ENCODE measurements at regions not wholly inside any gene's neighbourhood (a gene's known extent, or its start where the extent isn't known, plus 50 kb on each side); places are given as distances from the start of the nearest gene placed in this dataset.
"Not testable (repeated sequence)": the region's sequence is repeated elsewhere in the genome, so short reads cannot be mapped to it uniquely, and the experiment has no call there.

- FAIRE-seq; ATAC-seq; H3K4me3 ChIP-seq; H3K27ac ChIP-seq; DNase-seq (ENCODE audit: low read depth in 1 of 2, low spot score in 1 of 2); H3K9me3 ChIP-seq; H3K4me2 ChIP-seq; H3K4me1 ChIP-seq; POLR2A ChIA-PET: not testable (repeated sequence)
- 27% methylated on average over 6 of the region's 6 CpGs for WGBS (ENCODE audit: missing lambda C conversion rate)
- CTCF ChIA-PET = interaction anchor here (0.6 to 2.1 kb wide), 3 partner anchors 135 to 717 kb away, joined by 3 to 7 read pairs (median 3); no protein-coding TSS in a partner anchor
Measured at GRCh38 chr16:52908057-52908456, 144.6 kb downstream of the CHD9NB start.

- Histone ChIP-seq H3K4me1 (no peaks in the 10 kb centered on the region), H3K4me2 (no peak overlapping the region), H3K9me3 (no peaks in the 10 kb centered on the region), H3K27ac (no peak overlapping the region), H3K4me3 (no peak overlapping the region)
- POLR2A ChIA-PET = no interaction called here
- CTCF ChIA-PET = interaction anchor here (1.7 kb wide), 1 partner anchor 715 kb away, joined by 7 read pairs; no protein-coding TSS in a partner anchor
- WGBS (ENCODE audit: missing lambda C conversion rate) = 5% methylated on average over 3 of the region's 3 CpGs
- FAIRE-seq (no peak), ATAC-seq (no peak), DNase-seq (ENCODE audit: low read depth in 1 of 2, low spot score in 1 of 2) (no peak)
- TF ChIP-seq FOSB (CRISPR knock-in tag; IDR thresholded peaks at IDR 0.05) (no peak), BHLHE40 (IDR thresholded peaks at IDR 0.05; ENCODE audit: low read depth, low read length) (no peak), CEBPB (IDR thresholded peaks at IDR 0.05) (no peak)
Measured at GRCh38 chr16:52906281-52906680, 146.4 kb downstream of the CHD9NB start.

GRCh38 chr16:52896478-52897164 lies 156.1 kb downstream of the CHD9NB start:
- no peak for FAIRE-seq
- 4% methylated on average over 5 of the region's 5 CpGs for WGBS (ENCODE audit: missing lambda C conversion rate)
- POLR2A ChIA-PET = no interaction called here

GRCh38 chr16:52874042-52874441 lies 178.7 kb downstream of the CHD9NB start:
- no peak for DNase-seq (ENCODE audit: low read depth in 1 of 2, low spot score in 1 of 2)
- Histone ChIP-seq H3K27ac (no peak overlapping the region), H3K4me3 (no peak overlapping the region), H3K4me1 (no peaks in the 10 kb centered on the region), H3K9me3 (no peaks in the 10 kb centered on the region), H3K4me2 (no peak overlapping the region)
- no peak for ATAC-seq
- ChIA-PET CTCF (no interaction called here), POLR2A (no interaction called here)
- TF ChIP-seq ATOH8 (CRISPR knock-in tag; IDR thresholded peaks at IDR 0.05; ENCODE audit: low read depth) = no peak
- TF ChIP-seq ELK1 (IDR thresholded peaks at IDR 0.05; ENCODE audit: low read depth, low read length) = no peak
- TF ChIP-seq ZNF302 (CRISPR knock-in tag; IDR thresholded peaks at IDR 0.05) = no peak
- TF ChIP-seq NFE2L2 (conservative IDR thresholded peaks at IDR 0.05; ENCODE audit: low read length) = no peak
- no peak for TF ChIP-seq MYC (IDR thresholded peaks at IDR 0.05; ENCODE audit: borderline replicate concordance, low read length)
- no peak for TF ChIP-seq CTCF (IDR thresholded peaks at IDR 0.05)
- TF ChIP-seq JUN (IDR thresholded peaks at IDR 0.05) = no peak
- no peak for TF ChIP-seq EP300 (IDR thresholded peaks at IDR 0.05)
- no peak for TF ChIP-seq EHF (CRISPR knock-in tag; IDR thresholded peaks at IDR 0.05)
- TF ChIP-seq MAZ (IDR thresholded peaks at IDR 0.05; ENCODE audit: borderline replicate concordance, low read depth, low read length) = no peak
- TF ChIP-seq KDM1A (IDR thresholded peaks at IDR 0.05; ENCODE audit: low read depth) = no peak
- no peak for TF ChIP-seq PHF8 (IDR thresholded peaks at IDR 0.05; ENCODE audit: borderline replicate concordance, low read depth)
- 51% methylated on average over 3 of the region's 3 CpGs for WGBS (ENCODE audit: missing lambda C conversion rate)
- no peak for FAIRE-seq

More at GRCh38 chr16:52896478-52897164, 156.1 kb downstream of the CHD9NB start:
- no peaks in the 10 kb centered on the region for H3K9me3 ChIP-seq
- no peak overlapping the region for H3K27ac ChIP-seq
- DNase-seq (ENCODE audit: low read depth in 1 of 2, low spot score in 1 of 2) = no peak
- CTCF ChIA-PET = interaction anchor here (1.6 to 2.0 kb wide), 2 partner anchors 16 to 705 kb away, joined by 4 to 8 read pairs; no protein-coding TSS in a partner anchor
- no peak for ATAC-seq
- H3K4me1 ChIP-seq = no peaks in the 10 kb centered on the region
- no peak overlapping the region for H3K4me3 ChIP-seq
- TF ChIP-seq USF2 (IDR thresholded peaks at IDR 0.05) (no peak), BHLHE40 (IDR thresholded peaks at IDR 0.05; ENCODE audit: low read depth, low read length) (no peak), CBX2 (IDR thresholded peaks at IDR 0.05; ENCODE audit: borderline replicate concordance, low read depth) (no peak), MAX (IDR thresholded peaks at IDR 0.05) (no peak)
- no peak overlapping the region for H3K4me2 ChIP-seq

Measured in A549 (cell line).